Loucy (cell line): ENCODE measurements at regions not wholly inside any gene's neighbourhood (a gene's known extent, or its start where the extent isn't known, plus 50 kb on each side); places are given as distances from the start of the nearest gene placed in this dataset.

ENCODE experiments used
- H2AFZ ChIP-seq: fragments of 200-600 bp; sonication (generic); 2 replicates; pipeline ENCODE4 v1.6.0; 2016; ENCODE audit warnings: antibody characterized with exemption, mild to moderate bottlenecking, low read length, moderate library complexity
- H3F3A ChIP-seq: fragments of 200-600 bp; 2 replicates; pipeline ENCODE4 v1.6.0; 2016; ENCODE audit warnings: antibody characterized with exemption, low read depth, mild to moderate bottlenecking
- H3K27me3 ChIP-seq: fragments of 200-600 bp; sonication (generic); 2 replicates; pipeline ENCODE4 v1.6.1; 2014; ENCODE audit warnings: low read length, mild to moderate bottlenecking; ENCODE audit not compliant: insufficient read depth, poor library complexity, severe bottlenecking
- H3K36me3 ChIP-seq: fragments of 200-600 bp; sonication (generic); 2 replicates; pipeline ENCODE4 v1.6.1; 2016; ENCODE audit warnings: low read length; ENCODE audit not compliant: insufficient read depth
- H3K4me1 ChIP-seq: fragments of 200-600 bp; sonication (generic); 2 replicates; pipeline ENCODE4 v1.5.1; 2014; ENCODE audit warnings: low read length, mild to moderate bottlenecking; ENCODE audit not compliant: insufficient read depth, poor library complexity, severe bottlenecking
- H3K4me2 ChIP-seq: fragments of 200-600 bp; sonication (generic); 2 replicates; pipeline ENCODE4 v1.6.0; 2014; ENCODE audit warnings: antibody characterized with exemption, low read length, low read depth, mild to moderate bottlenecking; ENCODE audit not compliant: poor library complexity, severe bottlenecking
- H3K4me3 ChIP-seq: fragments of 200-600 bp; sonication (generic); 2 replicates; pipeline ENCODE4 v1.5.1; 2014; ENCODE audit warnings: low read length, mild to moderate bottlenecking, mixed read lengths; ENCODE audit not compliant: poor library complexity, severe bottlenecking
- H3K79me2 ChIP-seq: fragments of 200-600 bp; sonication (generic); 2 replicates; pipeline ENCODE4 v1.6.1; 2014; ENCODE audit warnings: low read length; ENCODE audit not compliant: insufficient read depth
- H3K9ac ChIP-seq: fragments of 200-600 bp; sonication (generic); 2 replicates; pipeline ENCODE4 v1.6.0; 2014; ENCODE audit warnings: mild to moderate bottlenecking, low read depth, low read length, moderate library complexity; ENCODE audit not compliant: poor library complexity, severe bottlenecking
- H3K9me2 ChIP-seq: fragments of 200-600 bp; sonication (generic); replicated peaks from 2 replicates; pipeline ENCODE4 v1.6.1; 2016; ENCODE audit warnings: low read depth, low read length, mixed read lengths
- H3K9me3 ChIP-seq: fragments of 200-600 bp; sonication (generic); 2 replicates; pipeline ENCODE4 v1.6.1; 2014; ENCODE audit warnings: mild to moderate bottlenecking, antibody characterized with exemption, low read length, low read depth; ENCODE audit not compliant: insufficient read depth
- H4K20me1 ChIP-seq: fragments of 200-600 bp; sonication (generic); 2 replicates; pipeline ENCODE4 v1.6.0; 2014; ENCODE audit warnings: antibody characterized with exemption, low read length, mild to moderate bottlenecking; ENCODE audit not compliant: insufficient read depth, poor library complexity, severe bottlenecking
- CTCF ChIP-seq: fragments of 200-600 bp; sonication (generic); conservative IDR thresholded peaks from 2 replicates; pipeline ENCODE4 v1.5.1; 2014; ENCODE audit warnings: mild to moderate bottlenecking, antibody characterized with exemption, low read length
- EZH2phosphoT487 ChIP-seq: fragments of 200-600 bp; IDR thresholded peaks from 2 replicates; pipeline ENCODE4 v1.6.1; 2018; ENCODE audit warnings: antibody characterized with exemption, mild to moderate bottlenecking, moderate library complexity, borderline replicate concordance

GRCh38 chr7:155365146-155365874 lies 67.6 kb downstream of the INSIG1 start:
- Histone ChIP-seq H3K4me1 (peaks cover 62% of the 10 kb centered on the region), H3K4me2 (peak overlapping the region; percentile 89), H2AFZ (no peak overlapping the region), H3F3A (peaks cover 16% of the 10 kb centered on the region), H3K27me3 (no peaks in the 10 kb centered on the region), H3K9me2 (no peaks in the 10 kb centered on the region), H3K36me3 (no peaks in the 10 kb centered on the region), H3K9me3 (no peaks in the 10 kb centered on the region), H3K4me3 (peak overlapping the region; percentile 73), H3K9ac (peak overlapping the region; percentile 94), H3K79me2 (peaks cover 14% of the 10 kb centered on the region; the same call in 1 of the 2 replicates), H4K20me1 (no peaks in the 10 kb centered on the region)
- TF ChIP-seq EZH2phosphoT487 (no peak), CTCF (no peak)

- no peak overlapping the region for H2AFZ ChIP-seq
- no peaks in the 10 kb centered on the region for H3K36me3 ChIP-seq
- no peaks in the 10 kb centered on the region for H3K9me3 ChIP-seq
- H3K4me2 ChIP-seq, result peak overlapping the region; percentile 4
- no peak for TF ChIP-seq EZH2phosphoT487
- TF ChIP-seq CTCF, result no peak
- H3K9me2 ChIP-seq, result no peaks in the 10 kb centered on the region
- H4K20me1 ChIP-seq, result no peaks in the 10 kb centered on the region
- H3K4me1 ChIP-seq, result peaks cover 27% of the 10 kb centered on the region
- peaks cover 10% of the 10 kb centered on the region; the same call in 1 of the 2 replicates for H3F3A ChIP-seq
- no peaks in the 10 kb centered on the region for H3K27me3 ChIP-seq
- peak overlapping the region; percentile 1 for H3K9ac ChIP-seq
- H3K4me3 ChIP-seq, result no peak overlapping the region
- peaks cover 14% of the 10 kb centered on the region; the same call in 1 of the 2 replicates for H3K79me2 ChIP-seq
Measured at GRCh38 chr7:155368894-155369600, 71.4 kb downstream of the INSIG1 start.

GRCh38 chr7:155369766-155370165 lies 72.1 kb downstream of the INSIG1 start:
- H3K36me3 ChIP-seq, result no peaks in the 10 kb centered on the region
- H3K27me3 ChIP-seq, result no peaks in the 10 kb centered on the region
- no peak overlapping the region for H2AFZ ChIP-seq
- H3F3A ChIP-seq, result peaks cover 3% of the 10 kb centered on the region; the same call in 1 of the 2 replicates
- no peaks in the 10 kb centered on the region for H3K9me3 ChIP-seq
- H3K4me1 ChIP-seq, result peaks cover 20% of the 10 kb centered on the region
- no peak overlapping the region for H3K4me2 ChIP-seq
- no peak overlapping the region for H3K9ac ChIP-seq
- no peak overlapping the region for H3K4me3 ChIP-seq
- no peaks in the 10 kb centered on the region for H3K9me2 ChIP-seq
- H4K20me1 ChIP-seq, result no peaks in the 10 kb centered on the region
- TF ChIP-seq CTCF (no peak), EZH2phosphoT487 (no peak)
- peaks cover 10% of the 10 kb centered on the region; the same call in 1 of the 2 replicates for H3K79me2 ChIP-seq
